Panc1 (cell line): ENCODE measurements at regions not wholly inside any gene's neighbourhood (a gene's known extent, or its start where the extent isn't known, plus 50 kb on each side); places are given as distances from the start of the nearest gene placed in this dataset.

Experiments
- ATAC-seq: fragments of 200-7000 bp; cut with Tn5 transposase; 2 replicates; pipeline ENCODE4 v1.9.1; 2020; ENCODE audit warnings: mild to moderate bottlenecking, moderate library complexity
- BruUV-seq: library from RNA; stranded (reverse); fragments of 400-500 nt; replicated peaks from 2 replicates; lab custom pipeline; 2021; lab: Mats Ljungman, UMichigan
- CTCF ChIA-PET: fragments of 300-600 bp; sonication (Branson Sonifier 250); formaldehyde crosslinking; loops from one replicate; lab custom pipeline; 2022; ENCODE audit warnings: antibody characterized with exemption; lab: Charles Lee
- POLR2A ChIA-PET: fragments of 300-600 bp; sonication (Branson Sonifier 250); formaldehyde crosslinking; loops from one replicate; lab custom pipeline; 2022; ENCODE audit warnings: antibody characterized with exemption; lab: Charles Lee
- DNase-seq: peaks from one replicate; pipeline ENCODE4 v3.0.0-alpha.2; 2010; ENCODE audit warnings: low read depth, low spot score
- H3K27ac ChIP-seq: 2 replicates; pipeline ENCODE4 v1.5.1; 2011; ENCODE audit warnings: mild to moderate bottlenecking, low read length, inconsistent platforms
- H3K27me3 ChIP-seq: fragments of 200-500 bp; sonication (Bioruptor generic); 2 replicates; pipeline ENCODE4 v1.6.0; 2014; ENCODE audit warnings: low read length, inconsistent platforms; ENCODE audit not compliant: control insufficient read depth, insufficient read depth
- H3K36me3 ChIP-seq: fragments of 200-500 bp; sonication (Bioruptor generic); 2 replicates; pipeline ENCODE4 v1.5.1; 2014; ENCODE audit warnings: inconsistent platforms, mild to moderate bottlenecking, low read length, moderate library complexity; ENCODE audit not compliant: control insufficient read depth, insufficient read depth
- H3K4me1 ChIP-seq: 2 replicates; pipeline ENCODE4 v1.5.1; 2011; ENCODE audit warnings: inconsistent platforms, mild to moderate bottlenecking, low read length, moderate library complexity; ENCODE audit not compliant: control insufficient read depth, insufficient read depth
- H3K4me3 ChIP-seq, 2 experiments: 2 replicates each; pipeline ENCODE4 v1.5.1; 2011 to 2012; ENCODE audit warnings: low read depth in 2 of 2, low read length in 2 of 2, mild to moderate bottlenecking in 2 of 2, inconsistent platforms in 1 of 2, moderate library complexity in 1 of 2
- H3K9me3 ChIP-seq: fragments of 200-500 bp; sonication (Bioruptor generic); 2 replicates; pipeline ENCODE4 v1.5.1; 2014; ENCODE audit warnings: low read depth, mild to moderate bottlenecking, inconsistent platforms, low read length, moderate library complexity; ENCODE audit not compliant: control insufficient read depth, insufficient read depth
- POLR2AphosphoS5 ChIP-seq: IDR thresholded peaks from 2 replicates; pipeline ENCODE4 v1.6.1; 2012; ENCODE audit warnings: mild to moderate bottlenecking, low read depth, low read length, moderate library complexity
- SIN3A ChIP-seq: IDR thresholded peaks from 2 replicates; pipeline ENCODE4 v1.6.1; 2012; ENCODE audit warnings: low read depth, mild to moderate bottlenecking, low read length, moderate library complexity, borderline replicate concordance; ENCODE audit not compliant: insufficient read depth
- TCF7L2 ChIP-seq: IDR thresholded peaks from 2 replicates; pipeline ENCODE4 v1.6.1; 2011; ENCODE audit warnings: mild to moderate bottlenecking, low read depth, low read length, inconsistent platforms
- in situ Hi-C: cut with HindIII; loops from 2 replicates; pipeline ENCODE4 v1.10.0; 2016; ENCODE audit warnings: low sequenced_read_pairs, low pct_unique_long_range_greater_than_20kb
- intact Hi-C: fragments of 100-400 bp; cut with micrococcal nuclease; formaldehyde crosslinking; loops from one replicate; pipeline ENCODE4 v1.10.0; 2022; ENCODE audit not compliant: unreplicated experiment
- TF ChIP-seq, protein P1 (sequence below): fragments of 450-650 bp; IDR thresholded peaks from 2 replicates; pipeline ENCODE4 v1.5.1; 2017; ENCODE audit warnings: mild to moderate bottlenecking
- TF ChIP-seq, protein P2 (sequence below), 2 experiments: IDR thresholded peaks; 2 replicates each; pipeline ENCODE4 v1.6.1; 2011 to 2012; ENCODE audit warnings: low read depth in 2 of 2, control low read depth in 1 of 2, low read length in 1 of 2, mild to moderate bottlenecking in 1 of 2, moderate library complexity in 1 of 2; ENCODE audit not compliant: insufficient read depth in 1 of 2

DNA sequence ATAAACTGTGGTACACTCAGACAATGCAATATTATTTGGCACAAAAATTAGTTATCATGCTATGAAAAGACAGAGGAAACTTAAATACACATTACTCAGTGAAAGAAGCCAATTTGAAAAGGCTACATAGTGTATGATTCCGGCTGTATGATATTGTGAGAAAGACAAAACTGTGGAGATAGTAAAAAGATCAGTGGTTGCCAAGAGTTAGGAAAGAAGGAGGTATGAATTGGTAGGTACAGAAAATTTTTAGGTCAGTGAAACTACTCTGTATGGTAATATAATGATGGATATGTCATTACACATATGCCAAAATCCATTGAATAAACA, 458.8 kb upstream of the CBLB start:
- BruUV-seq = no TSS peak
- H3K4me1 ChIP-seq = no peaks in the 10 kb centered on the region
- no peak for ATAC-seq
- TF ChIP-seq, protein P1, sequence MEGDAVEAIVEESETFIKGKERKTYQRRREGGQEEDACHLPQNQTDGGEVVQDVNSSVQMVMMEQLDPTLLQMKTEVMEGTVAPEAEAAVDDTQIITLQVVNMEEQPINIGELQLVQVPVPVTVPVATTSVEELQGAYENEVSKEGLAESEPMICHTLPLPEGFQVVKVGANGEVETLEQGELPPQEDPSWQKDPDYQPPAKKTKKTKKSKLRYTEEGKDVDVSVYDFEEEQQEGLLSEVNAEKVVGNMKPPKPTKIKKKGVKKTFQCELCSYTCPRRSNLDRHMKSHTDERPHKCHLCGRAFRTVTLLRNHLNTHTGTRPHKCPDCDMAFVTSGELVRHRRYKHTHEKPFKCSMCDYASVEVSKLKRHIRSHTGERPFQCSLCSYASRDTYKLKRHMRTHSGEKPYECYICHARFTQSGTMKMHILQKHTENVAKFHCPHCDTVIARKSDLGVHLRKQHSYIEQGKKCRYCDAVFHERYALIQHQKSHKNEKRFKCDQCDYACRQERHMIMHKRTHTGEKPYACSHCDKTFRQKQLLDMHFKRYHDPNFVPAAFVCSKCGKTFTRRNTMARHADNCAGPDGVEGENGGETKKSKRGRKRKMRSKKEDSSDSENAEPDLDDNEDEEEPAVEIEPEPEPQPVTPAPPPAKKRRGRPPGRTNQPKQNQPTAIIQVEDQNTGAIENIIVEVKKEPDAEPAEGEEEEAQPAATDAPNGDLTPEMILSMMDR = no peak
- no peak for TF ChIP-seq POLR2AphosphoS5
- DNase-seq = no peak
- no peak overlapping the region for H3K27ac ChIP-seq
- H3K27me3 ChIP-seq = no peaks in the 10 kb centered on the region
- in situ Hi-C loops = no loop called here
- no peaks in the 10 kb centered on the region for H3K36me3 ChIP-seq
- ChIA-PET POLR2A (no interaction called here), CTCF (no interaction called here)
- H3K4me3 ChIP-seq = no peak overlapping the region
- no peaks in the 10 kb centered on the region; the same call in 1 of the 2 replicates for H3K9me3 ChIP-seq
- intact Hi-C loops = no loop called here

DNA sequence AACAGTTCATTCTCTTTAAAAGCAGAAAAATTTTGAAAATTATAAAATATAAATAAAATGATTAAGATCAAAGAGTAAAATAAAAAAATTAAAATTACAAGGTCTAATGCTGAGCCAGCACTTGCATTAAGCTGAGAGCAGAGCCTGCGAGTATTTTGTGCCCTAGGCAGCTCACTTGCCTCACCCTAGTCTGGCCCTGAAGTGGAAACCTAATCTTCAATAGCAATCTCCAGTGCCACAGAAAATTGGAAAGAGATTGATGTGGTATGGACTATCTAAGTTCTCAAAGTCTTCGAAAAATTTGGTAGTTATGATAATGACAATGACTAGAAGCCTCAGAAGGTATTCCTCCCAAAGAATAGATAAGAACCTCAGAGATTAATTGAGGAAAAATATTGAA, 459.4 kb upstream of the CBLB start:
- ChIA-PET CTCF (no interaction called here), POLR2A (no interaction called here)
- intact Hi-C loops = no loop called here
- H3K9me3 ChIP-seq = no peaks in the 10 kb centered on the region; the same call in 1 of the 2 replicates
- in situ Hi-C loops = no loop called here
- DNase-seq (no peak), ATAC-seq (no peak)
- no peak for TF ChIP-seq SIN3A
- no peak for TF ChIP-seq TCF7L2
- TF ChIP-seq POLR2AphosphoS5 = no peak
- TF ChIP-seq, protein P1 = no peak
- TF ChIP-seq, protein P2, sequence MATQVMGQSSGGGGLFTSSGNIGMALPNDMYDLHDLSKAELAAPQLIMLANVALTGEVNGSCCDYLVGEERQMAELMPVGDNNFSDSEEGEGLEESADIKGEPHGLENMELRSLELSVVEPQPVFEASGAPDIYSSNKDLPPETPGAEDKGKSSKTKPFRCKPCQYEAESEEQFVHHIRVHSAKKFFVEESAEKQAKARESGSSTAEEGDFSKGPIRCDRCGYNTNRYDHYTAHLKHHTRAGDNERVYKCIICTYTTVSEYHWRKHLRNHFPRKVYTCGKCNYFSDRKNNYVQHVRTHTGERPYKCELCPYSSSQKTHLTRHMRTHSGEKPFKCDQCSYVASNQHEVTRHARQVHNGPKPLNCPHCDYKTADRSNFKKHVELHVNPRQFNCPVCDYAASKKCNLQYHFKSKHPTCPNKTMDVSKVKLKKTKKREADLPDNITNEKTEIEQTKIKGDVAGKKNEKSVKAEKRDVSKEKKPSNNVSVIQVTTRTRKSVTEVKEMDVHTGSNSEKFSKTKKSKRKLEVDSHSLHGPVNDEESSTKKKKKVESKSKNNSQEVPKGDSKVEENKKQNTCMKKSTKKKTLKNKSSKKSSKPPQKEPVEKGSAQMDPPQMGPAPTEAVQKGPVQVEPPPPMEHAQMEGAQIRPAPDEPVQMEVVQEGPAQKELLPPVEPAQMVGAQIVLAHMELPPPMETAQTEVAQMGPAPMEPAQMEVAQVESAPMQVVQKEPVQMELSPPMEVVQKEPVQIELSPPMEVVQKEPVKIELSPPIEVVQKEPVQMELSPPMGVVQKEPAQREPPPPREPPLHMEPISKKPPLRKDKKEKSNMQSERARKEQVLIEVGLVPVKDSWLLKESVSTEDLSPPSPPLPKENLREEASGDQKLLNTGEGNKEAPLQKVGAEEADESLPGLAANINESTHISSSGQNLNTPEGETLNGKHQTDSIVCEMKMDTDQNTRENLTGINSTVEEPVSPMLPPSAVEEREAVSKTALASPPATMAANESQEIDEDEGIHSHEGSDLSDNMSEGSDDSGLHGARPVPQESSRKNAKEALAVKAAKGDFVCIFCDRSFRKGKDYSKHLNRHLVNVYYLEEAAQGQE (IDR thresholded peaks at IDR 0.05; ENCODE audit: insufficient read depth in 1 of 2, low read depth in 2 of 2, low read length in 1 of 2) = no peak
- BruUV-seq = no TSS peak
- H3K4me1 ChIP-seq = no peaks in the 10 kb centered on the region
- no peaks in the 10 kb centered on the region for H3K27me3 ChIP-seq
- no peak overlapping the region for H3K27ac ChIP-seq
- no peak overlapping the region for H3K4me3 ChIP-seq
- no peaks in the 10 kb centered on the region for H3K36me3 ChIP-seq
